OCI-LY7 (cell line): ENCODE measurements at regions not wholly inside any gene's neighbourhood (a gene's known extent, or its start where the extent isn't known, plus 50 kb on each side); places are given as distances from the start of the nearest gene placed in this dataset.

Experiments used
- BruUV-seq: library from RNA; stranded (reverse); fragments of 400-500 nt; replicated peaks from 2 replicates; lab custom pipeline; 2021; lab: Mats Ljungman, UMichigan
- CTCF ChIA-PET: fragments of 300-600 bp; sonication (Branson Sonifier 250); formaldehyde crosslinking; loops from one replicate; lab custom pipeline; 2022; ENCODE audit warnings: antibody characterized with exemption; ENCODE audit not compliant: unreplicated experiment; lab: Charles Lee
- POLR2A ChIA-PET: fragments of 300-600 bp; sonication (Branson Sonifier 250); formaldehyde crosslinking; loops from one replicate; lab custom pipeline; 2022; ENCODE audit warnings: antibody characterized with exemption; lab: Charles Lee
- DNase-seq: peaks from one replicate; pipeline ENCODE4 v3.0.0-alpha.2; 2015; ENCODE audit warnings: low spot score
- H2AFZ ChIP-seq: fragments of 200-600 bp; sonication (generic), shearing (Covaris generic); 2 replicates; pipeline ENCODE4 v1.6.1; 2014; ENCODE audit warnings: mild to moderate bottlenecking, antibody characterized with exemption, low read length, moderate library complexity
- H3K27ac ChIP-seq: fragments of 200-600 bp; sonication (generic); 2 replicates; pipeline ENCODE4 v1.5.1; 2014; ENCODE audit warnings: mixed run types, low read depth, mild to moderate bottlenecking, moderate library complexity, low read length, inconsistent platforms; ENCODE audit not compliant: poor library complexity, severe bottlenecking
- H3K36me3 ChIP-seq: fragments of 200-600 bp; sonication (generic); 2 replicates; pipeline ENCODE4 v1.6.1; 2014; ENCODE audit warnings: mild to moderate bottlenecking, antibody characterized with exemption, low read length, moderate library complexity, mixed read lengths; ENCODE audit not compliant: insufficient read depth
- H3K4me1 ChIP-seq: fragments of 200-600 bp; sonication (generic); 2 replicates; pipeline ENCODE4 v1.5.1; 2014; ENCODE audit warnings: mild to moderate bottlenecking, low read length; ENCODE audit not compliant: insufficient read depth, poor library complexity, severe bottlenecking
- H3K4me2 ChIP-seq: fragments of 200-600 bp; sonication (generic); 2 replicates; pipeline ENCODE4 v1.6.1; 2014; ENCODE audit warnings: mild to moderate bottlenecking, low read length
- H3K4me3 ChIP-seq: fragments of 200-600 bp; sonication (generic); 2 replicates; pipeline ENCODE4 v1.5.1; 2014; ENCODE audit warnings: mild to moderate bottlenecking, low read depth, low read length; ENCODE audit not compliant: poor library complexity, severe bottlenecking
- H3K79me2 ChIP-seq: fragments of 200-600 bp; sonication (generic); 2 replicates; pipeline ENCODE4 v1.6.1; 2016; ENCODE audit warnings: low read depth, mild to moderate bottlenecking, low read length, moderate library complexity, mixed read lengths; ENCODE audit not compliant: insufficient read depth
- H3K9me2 ChIP-seq: fragments of 200-600 bp; sonication (generic); 2 replicates; pipeline ENCODE4 v1.6.1; 2016; ENCODE audit warnings: mild to moderate bottlenecking, low read length, mixed read lengths; ENCODE audit not compliant: insufficient read depth
- H3K9me3 ChIP-seq: fragments of 200-600 bp; sonication (generic); 2 replicates; pipeline ENCODE4 v1.6.1; 2014; ENCODE audit warnings: mild to moderate bottlenecking, mixed run types, low read length, mixed read lengths
- H4K20me1 ChIP-seq: fragments of 200-600 bp; sonication (generic); 2 replicates; pipeline ENCODE4 v1.6.1; 2014; ENCODE audit warnings: mild to moderate bottlenecking, antibody characterized with exemption, low read length, moderate library complexity, mixed read lengths; ENCODE audit not compliant: insufficient read depth
- CTCF ChIP-seq: fragments of 200-600 bp; sonication (generic); conservative IDR thresholded peaks from 2 replicates; pipeline ENCODE4 v1.5.1; 2014; ENCODE audit warnings: mild to moderate bottlenecking, antibody characterized with exemption, low read length, moderate library complexity, mixed read lengths
- EZH2phosphoT487 ChIP-seq: fragments of 200-600 bp; sonication (generic); IDR thresholded peaks from 2 replicates; pipeline ENCODE4 v1.6.1; 2018; ENCODE audit warnings: low read depth, borderline replicate concordance, mild to moderate bottlenecking, mixed run types, antibody characterized with exemption, low read length, moderate library complexity, mixed read lengths
- intact Hi-C: fragments of 100-400 bp; cut with micrococcal nuclease; formaldehyde crosslinking; loops from one replicate; pipeline ENCODE4 v1.10.0; 2022; ENCODE audit not compliant: unreplicated experiment

- Histone ChIP-seq H3K27ac (no peak overlapping the region), H4K20me1 (no peaks in the 10 kb centered on the region), H3K79me2 (no peaks in the 10 kb centered on the region), H2AFZ (no peak overlapping the region), H3K9me3 (no peaks in the 10 kb centered on the region), H3K9me2 (no peaks in the 10 kb centered on the region), H3K4me1 (no peaks in the 10 kb centered on the region), H3K36me3 (no peaks in the 10 kb centered on the region), H3K4me3 (no peak overlapping the region), H3K4me2 (no peak overlapping the region)
- POLR2A ChIA-PET: interaction anchor here (0.9 kb wide), 1 partner anchor 15 kb away, joined by 3 read pairs; no protein-coding TSS in a partner anchor
- CTCF ChIA-PET: no interaction called here
- no peak for DNase-seq
- intact Hi-C loops: no loop called here
- no peak for TF ChIP-seq CTCF
- no peak for TF ChIP-seq EZH2phosphoT487
- no TSS peak for BruUV-seq
Observed at GRCh38 chr7:10657201-10657600, 316.5 kb upstream of the PHF14 start.

- TF ChIP-seq CTCF (no peak), EZH2phosphoT487 (no peak)
- Histone ChIP-seq H3K36me3 (no peaks in the 10 kb centered on the region), H3K4me2 (no peak overlapping the region), H3K79me2 (no peaks in the 10 kb centered on the region), H2AFZ (no peak overlapping the region), H4K20me1 (no peaks in the 10 kb centered on the region), H3K9me3 (no peaks in the 10 kb centered on the region), H3K27ac (no peak overlapping the region), H3K4me1 (no peaks in the 10 kb centered on the region), H3K4me3 (no peak overlapping the region), H3K9me2 (no peaks in the 10 kb centered on the region)
- intact Hi-C loops: no loop called here
- DNase-seq: no peak
- ChIA-PET CTCF (no interaction called here), POLR2A (interaction anchor here (0.9 to 1.4 kb wide), 2 partner anchors 16 to 20 kb away, joined by 3 read pairs; no protein-coding TSS in a partner anchor)
- BruUV-seq: no TSS peak
Observed at GRCh38 chr7:10657837-10658236, 315.8 kb upstream of the PHF14 start.

- no TSS peak for BruUV-seq
Observed at GRCh38 chr7:10662491-10662890, 311.2 kb upstream of the PHF14 start.

More at GRCh38 chr7:10662491-10662890, 311.2 kb upstream of the PHF14 start:
- ChIA-PET CTCF (no interaction called here), POLR2A (interaction anchor here (1.2 kb wide), 1 partner anchor 25 kb away, joined by 3 read pairs; no protein-coding TSS in a partner anchor)
- Histone ChIP-seq H3K9me2 (no peaks in the 10 kb centered on the region), H3K36me3 (no peaks in the 10 kb centered on the region), H2AFZ (no peak overlapping the region), H3K9me3 (no peaks in the 10 kb centered on the region), H3K4me3 (no peak overlapping the region), H3K4me2 (no peak overlapping the region), H4K20me1 (no peaks in the 10 kb centered on the region), H3K79me2 (no peaks in the 10 kb centered on the region), H3K4me1 (no peaks in the 10 kb centered on the region), H3K27ac (no peak overlapping the region)
- no peak for DNase-seq
- TF ChIP-seq EZH2phosphoT487 (no peak), CTCF (no peak)
- intact Hi-C loops: no loop called here
